Fibroblast of skin of abdomen (primary cell): ENCODE measurements at regions not wholly inside any gene's neighbourhood (a gene's known extent, or its start where the extent isn't known, plus 50 kb on each side); places are given as distances from the start of the nearest gene placed in this dataset.
A peak's percentile ranks its signal among the peaks of the same experiment; 100 is the strongest.
"Not testable (repeated sequence)": the region's sequence is repeated elsewhere in the genome, so short reads cannot be mapped to it uniquely, and the experiment has no call there.

Experiments
- DNase-seq: peaks from one replicate; pipeline ENCODE4 v3.0.0-alpha.2; 2013

DNA sequence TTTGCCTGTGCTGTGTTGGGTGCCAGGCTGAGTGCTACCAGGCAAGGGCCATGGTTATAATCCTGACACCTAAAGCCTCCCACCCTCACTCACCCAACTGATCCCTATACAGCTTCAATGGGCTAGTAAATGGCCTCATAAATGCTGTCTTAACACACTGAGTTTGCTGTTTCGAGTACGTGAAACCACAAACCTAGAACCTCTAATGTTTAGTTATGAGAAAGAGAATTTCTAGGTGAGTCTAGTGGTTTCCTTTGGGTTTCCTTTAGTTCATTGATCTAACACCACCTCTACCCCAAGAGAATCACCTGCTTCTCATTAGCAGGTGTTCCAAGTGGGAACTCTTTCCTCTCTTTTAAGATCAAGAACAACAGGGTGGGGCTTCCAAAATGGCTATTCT lies 172.0 kb downstream of the MC4R start:
- no peak for DNase-seq

DNA sequence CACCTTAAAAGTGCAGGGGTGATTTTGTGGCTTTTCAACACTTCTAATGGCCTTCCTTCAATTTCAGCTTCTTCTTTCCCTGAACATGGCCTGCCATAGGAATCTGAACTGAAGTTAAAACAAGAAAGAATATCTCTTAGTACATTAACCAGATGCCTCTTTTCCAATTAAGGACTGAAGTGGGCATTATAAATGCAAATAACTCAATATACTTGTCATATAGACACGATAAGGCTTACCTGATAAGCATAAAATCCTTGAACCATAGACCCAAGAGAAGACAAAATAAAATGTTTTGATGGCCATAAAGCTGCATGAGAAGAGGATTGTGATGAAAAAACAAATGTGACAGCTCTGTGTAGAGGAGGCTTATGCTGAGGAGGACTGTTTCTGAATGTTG lies 173.1 kb downstream of the MC4R start:
- DNase-seq, result no peak

DNA sequence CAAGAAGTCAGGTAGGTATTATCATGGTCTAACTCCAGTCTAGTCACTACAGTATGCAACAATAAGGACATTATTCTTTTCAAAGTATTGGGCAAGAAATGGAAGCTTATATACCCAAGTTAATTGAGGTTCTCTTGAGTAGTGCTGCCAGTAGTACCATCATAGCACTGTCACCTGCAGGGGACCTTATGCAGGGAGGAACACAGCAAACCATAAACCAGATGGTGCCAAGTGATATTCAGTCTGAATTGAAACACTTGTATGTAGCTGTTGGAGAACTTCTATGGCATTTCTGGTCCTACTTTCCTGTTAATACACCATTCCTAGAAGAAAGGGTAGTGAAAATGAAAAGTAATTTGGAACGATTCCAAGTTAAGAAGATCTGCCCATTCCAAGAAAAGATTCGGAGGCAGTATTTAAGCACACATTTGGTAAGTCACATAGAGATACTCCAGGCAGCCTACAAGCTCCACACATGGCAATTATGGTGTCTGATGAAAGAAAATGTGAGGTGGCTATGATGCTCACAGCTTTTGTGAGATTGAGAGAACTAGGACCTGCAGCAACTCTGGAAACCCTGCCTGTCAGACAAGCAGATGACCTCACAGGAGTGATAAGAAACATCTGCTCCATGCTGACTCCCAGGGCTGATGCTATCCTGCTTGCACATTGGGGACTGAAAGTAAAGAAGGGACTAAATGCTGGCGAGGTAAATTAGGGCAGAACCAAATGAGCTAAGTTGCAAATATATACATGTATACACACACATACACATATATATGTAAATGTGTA lies 174.7 kb downstream of the MC4R start:
- DNase-seq, result peak; percentile 33

DNA sequence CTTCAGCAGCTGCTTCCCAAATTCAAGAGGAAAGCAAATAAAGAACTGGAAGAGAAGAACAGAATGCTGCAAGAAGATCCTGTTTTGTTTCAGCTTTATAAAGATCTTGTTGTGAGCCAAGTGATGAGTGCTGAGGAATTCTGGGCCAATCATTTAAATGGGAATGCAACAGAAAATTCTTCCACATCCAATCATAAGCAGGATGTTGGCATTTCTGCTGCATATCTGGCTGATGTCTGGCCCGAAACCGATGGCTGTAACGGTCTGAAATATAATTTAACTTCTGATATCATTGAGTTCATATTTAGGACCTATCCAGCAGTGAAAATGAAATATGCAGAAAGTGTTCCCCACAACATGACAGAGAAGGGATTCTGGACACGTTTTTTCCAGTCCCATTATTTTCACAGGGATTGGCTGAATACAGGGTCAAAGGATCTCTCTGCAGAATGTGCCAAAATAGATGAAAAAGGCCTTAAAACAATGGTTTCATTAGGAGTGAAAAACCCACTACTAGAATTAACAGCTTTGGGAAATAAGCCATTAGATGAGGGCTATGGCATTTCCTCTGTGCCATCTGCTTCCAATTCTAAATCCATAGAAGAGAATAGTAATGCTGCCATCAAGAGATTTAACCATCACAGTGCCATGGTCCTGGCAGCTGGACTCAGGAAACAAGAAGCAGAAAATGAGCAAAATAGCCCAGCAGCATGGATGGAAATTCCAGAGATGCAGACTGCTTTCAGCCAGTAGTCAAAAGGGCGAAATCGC lies 175.6 kb downstream of the MC4R start:
- peak; percentile 9 for DNase-seq

DNA sequence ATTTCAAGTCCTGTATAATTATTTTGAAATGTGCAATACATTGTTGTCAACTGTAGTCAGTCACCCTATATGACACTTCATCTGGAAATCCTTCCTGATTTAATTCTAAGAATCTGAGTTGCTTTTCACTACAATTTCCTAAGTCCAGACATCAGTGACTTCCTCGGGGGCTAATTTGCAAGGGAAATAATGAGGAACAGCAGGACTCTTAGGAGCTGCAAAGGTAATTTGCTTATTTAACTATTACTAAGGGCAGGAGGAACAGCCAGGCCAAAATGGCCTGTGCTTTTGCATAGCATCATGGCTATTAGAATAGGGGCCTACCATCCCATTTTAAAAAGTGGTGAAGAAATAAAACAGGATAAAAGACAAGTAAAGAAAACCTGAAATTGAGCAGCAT lies 178.8 kb downstream of the MC4R start:
- no peak for DNase-seq

DNA sequence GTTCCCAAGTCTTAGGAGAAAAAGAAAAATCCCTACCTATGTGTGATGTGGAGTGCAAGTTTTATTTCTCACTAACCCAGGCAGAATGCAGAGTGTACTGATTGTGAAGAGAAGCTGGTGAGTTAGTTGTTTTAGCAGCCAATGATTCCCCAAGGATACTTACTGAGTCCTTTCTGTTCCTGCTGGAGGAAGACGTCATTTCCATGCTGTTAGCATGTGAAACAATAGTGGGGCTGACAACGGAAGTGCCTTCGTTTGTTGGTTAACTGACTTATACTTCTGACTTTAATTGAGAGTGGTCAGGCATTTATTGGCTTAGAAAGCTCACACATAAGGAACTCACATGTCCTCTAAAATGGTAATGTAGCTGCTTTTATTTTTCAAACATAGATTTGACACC lies 180.6 kb downstream of the MC4R start:
- no peak for DNase-seq

DNA sequence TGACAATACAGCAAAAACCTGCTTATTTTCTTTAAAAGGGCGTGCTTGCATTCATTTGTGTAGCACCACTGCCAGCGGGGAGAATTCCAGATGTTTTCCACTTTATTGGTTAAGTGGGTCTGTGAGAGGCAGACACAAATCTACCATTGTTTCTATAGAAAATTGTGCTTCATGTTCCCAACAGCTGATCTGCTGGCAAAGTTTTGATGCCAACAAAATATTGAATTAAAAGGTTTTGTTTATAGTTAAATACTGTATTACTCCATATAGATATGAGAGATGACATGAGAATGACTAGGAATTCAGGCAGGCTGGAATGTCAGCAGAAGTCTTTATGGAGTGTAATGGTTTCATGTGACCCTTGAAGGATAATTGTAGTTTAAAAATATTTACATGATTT lies 182.7 kb downstream of the MC4R start:
- DNase-seq, result no peak

DNA sequence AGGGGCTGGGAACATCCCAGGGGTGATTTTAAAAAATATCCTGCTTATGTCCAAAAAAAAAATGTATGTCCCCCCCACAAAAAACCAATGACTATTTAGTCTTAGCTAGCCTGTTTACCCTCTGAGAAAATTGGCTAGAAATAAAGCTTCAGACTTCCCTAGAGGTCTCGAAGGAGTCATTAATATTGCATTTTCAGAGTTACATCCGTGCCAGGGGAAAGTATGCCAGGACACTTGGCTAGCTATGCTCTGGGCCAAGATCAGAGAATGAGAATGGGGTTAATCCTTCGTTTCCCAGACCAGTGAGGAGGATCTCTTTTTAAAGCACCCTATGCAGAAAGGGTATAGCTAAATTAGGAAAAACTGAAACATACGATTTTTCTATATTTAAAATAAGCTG lies 183.6 kb downstream of the MC4R start:
- DNase-seq, result no peak

DNA sequence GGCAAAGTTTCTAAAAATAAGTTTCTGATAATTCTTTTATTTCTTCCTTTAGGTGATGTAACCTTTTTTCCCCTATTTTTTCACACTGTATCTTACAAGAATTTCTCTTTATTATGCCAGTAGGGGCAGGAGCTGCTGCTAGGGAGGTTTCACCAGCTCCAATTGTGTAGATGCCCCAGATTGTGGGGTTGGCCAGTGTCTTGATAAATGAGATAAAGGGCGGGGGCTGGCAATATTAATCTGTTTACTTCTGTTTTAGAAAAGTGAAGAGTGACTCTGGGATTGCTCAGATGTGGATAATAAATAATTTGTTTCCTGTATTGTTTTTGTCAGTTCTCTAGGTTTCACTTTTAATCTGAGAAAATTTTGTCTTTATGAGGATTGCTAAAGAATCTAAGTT lies 190.4 kb downstream of the MC4R start:
- DNase-seq, result no peak

DNA sequence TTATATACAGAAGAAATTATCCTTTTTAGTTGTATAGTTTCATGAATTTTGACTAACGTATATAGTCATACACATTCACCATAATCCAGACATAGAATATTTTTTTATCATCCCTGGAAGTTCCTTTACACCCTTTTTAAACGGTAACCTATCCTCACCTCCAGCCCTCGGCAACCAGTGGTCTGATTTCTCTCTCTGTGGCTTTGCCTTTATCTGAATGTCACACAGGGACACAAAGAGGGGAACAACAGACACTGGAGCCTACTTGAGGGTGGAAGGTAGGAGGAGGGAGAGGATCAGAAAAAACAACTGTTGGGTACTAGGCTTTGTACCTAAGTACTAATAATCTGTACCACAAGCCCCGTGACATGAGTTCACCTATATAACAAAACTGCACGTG lies 191.9 kb downstream of the MC4R start:
- no peak for DNase-seq

DNA sequence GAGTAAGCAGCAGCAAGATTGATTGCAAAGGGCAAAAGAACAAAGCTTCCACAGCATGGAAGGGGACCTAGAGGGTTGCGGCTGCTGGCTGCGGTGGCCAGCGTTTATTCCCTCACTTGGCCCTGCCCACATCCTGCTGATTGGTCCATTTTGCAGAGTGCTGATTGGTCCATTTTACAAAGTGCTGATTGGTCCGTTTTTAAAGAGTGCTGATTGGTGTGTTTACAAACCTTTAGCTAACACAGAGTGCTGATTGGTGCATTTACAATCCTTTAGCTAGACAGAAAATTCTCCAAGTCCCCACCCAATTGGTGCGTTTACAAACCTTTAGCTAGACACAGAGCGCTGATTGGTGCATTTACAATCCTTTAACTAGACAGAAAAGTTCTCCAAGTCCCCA lies 194.4 kb downstream of the MC4R start:
- not testable (repeated sequence) for DNase-seq

DNA sequence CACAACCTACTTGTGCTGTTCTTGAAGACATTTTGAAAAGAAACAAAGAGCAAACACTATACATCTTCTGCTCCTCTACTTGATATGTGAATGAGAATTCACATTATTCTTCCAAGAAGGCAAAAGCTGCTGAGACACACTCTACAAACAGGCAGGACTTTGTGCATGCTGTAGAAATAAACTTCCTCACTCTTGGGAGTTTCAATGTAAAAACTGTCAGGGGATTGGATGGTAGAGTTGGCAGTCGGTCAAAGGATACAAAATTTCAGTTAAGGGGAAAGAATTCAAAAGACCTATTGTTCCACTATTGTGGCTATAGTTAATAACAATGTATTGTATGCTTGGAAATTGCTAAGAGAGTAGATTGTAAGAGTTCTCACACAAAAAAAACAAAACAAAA lies 196.3 kb downstream of the MC4R start:
- no peak for DNase-seq

DNA sequence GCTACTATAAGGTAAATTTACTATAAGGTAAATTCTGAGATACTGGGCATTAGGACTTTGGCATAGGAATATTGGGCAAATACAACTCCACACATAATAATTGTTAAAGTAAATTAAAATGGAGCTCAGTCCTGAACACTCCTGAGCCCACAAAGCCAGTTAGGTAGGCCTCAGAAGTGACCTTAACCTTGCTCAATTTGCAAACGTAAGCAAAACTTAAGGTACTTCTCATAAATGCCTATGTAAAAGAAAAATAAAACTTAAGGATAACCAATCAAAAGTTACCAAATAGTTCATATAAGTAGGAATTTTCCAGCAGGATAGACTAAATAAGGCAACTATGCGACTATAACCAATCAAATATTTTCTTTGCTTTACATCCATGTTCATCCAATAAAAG lies 197.7 kb downstream of the MC4R start:
- DNase-seq, result no peak

DNA sequence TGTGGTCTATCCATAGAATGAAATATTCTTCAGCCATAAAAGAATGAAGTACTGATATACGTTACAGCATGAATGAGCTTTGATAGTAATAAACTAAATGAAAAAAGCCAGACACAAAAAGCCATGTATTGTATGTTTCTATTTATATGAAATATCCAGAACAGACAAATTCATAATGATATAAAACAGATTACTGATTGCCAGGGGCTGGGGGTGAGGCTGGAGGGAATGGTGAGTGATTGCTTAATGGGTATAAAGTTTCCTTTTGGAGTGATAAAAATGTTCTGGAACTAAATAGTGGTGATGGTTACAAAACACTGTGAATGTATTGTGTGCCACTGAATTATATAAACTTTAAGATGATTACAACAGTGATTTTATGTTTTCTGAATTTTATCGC lies 200.5 kb downstream of the MC4R start:
- DNase-seq, result no peak

DNA sequence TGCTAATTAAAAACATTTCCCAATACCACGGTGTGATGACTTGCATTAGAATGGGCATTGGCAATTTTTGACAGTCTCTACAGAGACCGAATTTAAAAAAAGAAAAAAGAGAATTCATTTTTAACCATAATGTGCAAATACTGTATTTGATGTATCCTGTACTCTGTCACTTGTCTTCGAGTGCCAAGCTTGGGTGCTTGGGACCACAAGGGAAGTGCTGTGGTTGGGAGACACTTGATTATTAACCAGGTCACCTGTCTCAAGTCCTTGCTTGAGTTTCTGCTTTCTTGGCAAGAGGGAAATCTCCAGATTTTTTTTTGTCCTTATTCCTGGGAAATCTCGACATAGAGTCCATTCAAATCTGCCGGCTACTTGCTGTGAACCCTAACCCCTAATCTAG lies 209.0 kb downstream of the MC4R start:
- DNase-seq, result no peak

DNA sequence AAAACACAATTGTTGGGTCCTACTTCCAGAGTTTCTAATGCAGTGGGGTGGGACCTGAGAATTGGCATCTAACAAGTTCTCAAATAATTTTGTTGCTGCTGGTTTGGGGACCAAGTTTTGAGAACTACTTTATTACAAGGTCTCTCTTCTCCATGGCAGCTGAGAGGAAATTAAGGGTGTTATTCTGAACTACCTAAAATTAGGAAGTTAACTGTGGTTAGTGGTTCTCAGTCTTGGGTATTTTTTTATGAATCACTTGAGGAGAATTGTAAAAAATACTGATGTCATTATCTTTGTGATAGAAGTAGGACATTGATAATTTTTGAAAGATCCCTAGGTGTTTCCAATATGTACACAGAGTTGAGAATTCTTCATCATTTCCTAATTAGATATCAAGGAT lies 210.2 kb downstream of the MC4R start:
- no peak for DNase-seq

DNA sequence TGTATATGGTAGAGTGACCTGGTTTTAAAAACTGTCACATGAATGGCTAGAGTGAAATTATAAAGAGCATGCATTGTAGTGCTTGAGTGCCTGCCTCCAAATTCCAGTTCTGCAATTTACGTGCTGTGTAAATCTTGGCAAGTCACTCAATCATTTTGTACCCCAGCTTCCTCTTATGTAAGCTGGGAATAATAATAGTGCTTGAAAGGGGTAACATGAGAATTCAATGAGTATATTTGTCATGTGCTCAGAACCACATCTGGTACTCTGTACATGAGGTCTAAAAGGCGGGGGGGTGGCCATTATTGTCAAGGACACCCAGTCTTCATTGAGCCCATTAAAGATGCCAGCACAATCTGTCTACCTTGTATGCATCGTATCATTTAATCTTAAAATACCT lies 214.8 kb downstream of the MC4R start:
- DNase-seq, result no peak

DNA sequence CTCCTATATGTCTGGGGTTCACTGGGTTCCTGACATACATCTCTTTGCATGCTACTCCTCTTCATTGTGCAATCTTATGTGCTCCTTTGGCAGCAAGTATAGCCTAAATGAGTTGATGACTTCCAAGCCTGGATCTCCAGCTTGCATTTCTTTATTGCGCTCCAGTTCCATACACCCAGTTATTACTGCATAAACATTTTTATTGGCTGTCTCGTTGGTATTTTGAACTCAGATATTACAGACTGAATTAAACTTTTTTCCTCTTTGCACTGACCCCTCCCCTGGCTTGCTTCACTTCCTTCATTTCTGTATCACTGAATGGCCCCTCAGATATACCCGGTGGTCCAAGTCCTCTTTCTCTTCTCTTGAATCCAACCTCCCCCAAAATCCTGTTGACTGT lies 219.2 kb downstream of the MC4R start:
- DNase-seq, result no peak

DNA sequence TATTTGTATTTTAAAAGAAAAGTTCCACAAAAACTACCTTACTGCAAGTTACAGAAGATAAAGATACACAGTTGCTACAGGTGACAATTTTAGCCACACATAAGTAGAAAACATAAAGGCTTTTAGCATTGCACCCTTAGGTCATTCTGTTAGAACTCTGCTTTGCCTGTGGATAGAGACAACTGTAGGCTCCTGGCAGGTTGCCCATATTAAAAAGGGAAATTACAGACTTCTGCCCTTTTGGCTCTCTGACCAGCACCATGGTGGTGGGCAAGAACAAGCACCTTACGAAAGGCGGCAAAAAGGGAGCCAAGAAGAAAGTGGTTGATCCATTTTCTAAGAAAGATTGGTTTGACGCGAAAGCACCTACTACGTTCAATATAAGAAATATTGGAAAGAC lies 223.3 kb downstream of the MC4R start:
- no peak for DNase-seq

DNA sequence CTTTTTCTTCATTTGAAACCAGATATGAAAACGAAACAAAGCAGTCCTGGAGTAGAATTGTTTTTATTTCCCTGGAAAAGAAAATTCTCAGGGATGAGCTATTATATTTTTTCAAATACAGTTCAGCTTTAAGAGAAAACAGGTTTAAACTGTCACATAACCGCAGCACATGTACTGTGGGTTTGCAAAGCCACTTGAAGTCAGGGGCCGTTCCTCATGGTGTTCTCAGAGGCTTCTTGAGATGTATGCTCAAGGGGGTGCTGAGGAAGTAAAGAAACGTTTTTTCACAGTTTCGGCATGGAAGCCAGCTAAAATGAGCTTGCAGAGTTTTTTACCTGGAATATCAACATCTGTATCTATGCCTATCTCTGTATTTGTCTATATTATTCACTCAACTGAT lies 225.3 kb downstream of the MC4R start:
- DNase-seq, result no peak

DNA sequence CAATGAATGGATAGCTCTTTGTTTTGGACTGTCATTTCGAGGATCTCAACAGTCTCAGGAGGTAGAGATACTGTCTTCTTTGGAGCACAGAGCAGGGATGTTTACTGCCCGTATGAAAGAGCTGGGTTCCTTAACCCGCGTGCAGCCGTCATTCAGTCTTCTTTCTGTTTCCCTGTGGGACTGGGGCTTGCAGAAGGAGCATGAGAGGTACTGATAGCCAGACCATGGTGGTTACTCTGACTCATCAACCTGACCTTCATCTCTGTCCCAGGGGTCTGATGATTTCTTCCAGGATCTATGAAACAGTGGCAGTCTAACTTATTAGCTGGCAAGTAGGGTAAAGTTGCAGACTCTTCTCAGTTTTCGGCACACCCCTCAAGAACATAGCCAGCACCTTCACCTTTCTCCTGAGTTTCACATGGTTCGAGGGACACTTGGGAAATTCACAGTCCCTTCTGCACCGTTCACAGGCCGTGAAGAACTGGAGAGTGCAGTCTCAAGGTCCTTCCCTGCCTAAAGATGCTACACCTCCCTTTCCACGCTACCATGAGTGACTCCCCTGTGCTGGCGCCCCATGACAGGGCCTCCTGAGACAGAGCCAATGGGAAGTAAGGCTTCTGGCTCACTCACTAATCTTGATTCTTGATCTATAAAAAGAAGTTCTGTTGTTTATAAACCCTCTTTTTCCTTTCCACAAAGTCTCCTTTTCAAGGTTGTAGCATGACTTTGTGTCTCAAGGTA lies 226.2 kb downstream of the MC4R start:
- peak; percentile 30 for DNase-seq

DNA sequence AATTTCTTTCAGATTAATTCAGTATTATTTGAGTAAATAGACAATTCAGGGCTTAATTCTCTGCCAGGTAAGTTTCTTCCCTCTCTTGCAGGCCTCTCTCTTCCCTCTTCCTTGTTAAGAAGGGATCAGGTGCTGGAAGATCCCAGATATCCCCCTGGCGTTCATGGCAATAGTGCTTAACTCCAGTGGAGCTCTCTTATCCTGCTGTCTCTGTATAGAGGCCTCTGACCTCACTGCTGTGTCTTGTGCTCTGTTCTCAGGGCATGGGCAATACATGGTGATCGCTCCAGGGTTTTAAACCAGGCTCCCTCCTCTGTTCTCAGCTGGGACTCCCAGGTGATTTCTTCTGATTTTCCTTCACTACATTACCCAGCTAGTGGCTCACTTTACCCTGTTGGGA lies 226.8 kb downstream of the MC4R start:
- DNase-seq, result no peak

DNA sequence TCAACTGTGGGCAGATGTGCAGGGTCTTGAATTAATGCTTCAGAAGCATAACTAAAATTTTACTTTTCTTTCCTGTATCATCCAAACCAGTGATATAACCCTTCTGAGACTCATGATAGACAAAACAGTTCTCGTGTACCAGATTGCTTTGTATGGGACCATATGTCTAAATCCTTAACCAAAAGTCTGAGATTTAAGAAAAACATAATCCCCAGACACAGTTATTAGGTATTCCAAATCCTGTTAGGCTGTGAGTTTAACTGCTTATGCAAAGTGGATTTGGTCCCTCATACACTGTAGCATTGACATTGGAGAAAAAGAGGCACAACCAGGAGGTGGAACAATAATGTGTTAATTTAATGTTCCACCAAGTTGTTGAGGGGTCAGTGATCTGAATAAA lies 235.0 kb downstream of the PMAIP1 start:
- no peak for DNase-seq

DNA sequence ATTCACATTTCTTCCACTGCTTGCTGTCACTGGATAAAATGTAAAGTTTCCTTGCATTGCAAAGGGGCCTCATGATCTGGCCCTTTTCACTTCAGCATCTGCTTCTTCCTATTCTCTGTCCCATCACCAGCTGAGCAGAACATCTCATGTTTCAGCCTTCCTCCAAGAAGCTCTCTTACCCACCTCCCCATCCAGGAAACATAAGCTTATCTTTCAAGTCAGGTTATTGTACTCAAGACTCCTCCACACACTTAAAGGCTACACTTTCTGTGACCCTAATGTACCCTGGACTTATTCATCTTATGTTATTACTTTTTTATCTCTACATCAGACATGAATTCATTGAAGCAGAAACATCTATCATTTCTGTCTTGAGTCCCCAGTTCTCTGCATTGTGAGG lies 230.5 kb downstream of the PMAIP1 start:
- no peak for DNase-seq
